Rectal smooth muscle tissue (tissue), 1 donor: ENCODE measurements at regions not wholly inside any gene's neighbourhood (a gene's known extent, or its start where the extent isn't known, plus 50 kb on each side); places are given as distances from the start of the nearest gene placed in this dataset.
"Not testable (repeated sequence)": the region's sequence is repeated elsewhere in the genome, so short reads cannot be mapped to it uniquely, and the experiment has no call there.

ENCODE experiments used
- H3K27ac ChIP-seq: one replicate; pipeline ENCODE4 v1.7.0; 2013; ENCODE audit warnings: low read depth, low read length, inconsistent platforms
- H3K27me3 ChIP-seq: one replicate; pipeline ENCODE4 v1.7.0; 2013; ENCODE audit warnings: low read length; ENCODE audit not compliant: control insufficient read depth, insufficient read depth
- H3K36me3 ChIP-seq: one replicate; pipeline ENCODE4 v1.7.0; 2013; ENCODE audit warnings: low read length; ENCODE audit not compliant: control insufficient read depth, insufficient read depth
- H3K4me1 ChIP-seq: one replicate; pipeline ENCODE4 v1.7.0; 2013; ENCODE audit warnings: low read length; ENCODE audit not compliant: control insufficient read depth, insufficient read depth
- H3K4me3 ChIP-seq: one replicate; pipeline ENCODE4 v1.7.0; 2013; ENCODE audit warnings: low read length
- H3K9ac ChIP-seq: one replicate; pipeline ENCODE4 v1.7.0; 2013; ENCODE audit warnings: low read length

GRCh38 chr13:94837056-94837455, 124.7 kb upstream of the SOX21 start:
- H3K27me3 ChIP-seq, H3K4me3 ChIP-seq, H3K27ac ChIP-seq, H3K4me1 ChIP-seq, H3K36me3 ChIP-seq, H3K9ac ChIP-seq: not testable (repeated sequence)

GRCh38 chr13:94829837-94830365, 117.6 kb upstream of the SOX21 start:
- no peak overlapping the region for H3K4me3 ChIP-seq
- H3K27ac ChIP-seq: no peak overlapping the region
- no peak overlapping the region for H3K9ac ChIP-seq
- H3K4me1 ChIP-seq: no peaks in the 10 kb centered on the region
- no peaks in the 10 kb centered on the region for H3K36me3 ChIP-seq
- H3K27me3 ChIP-seq: no peaks in the 10 kb centered on the region

- Histone ChIP-seq H3K4me3 (no peak overlapping the region), H3K4me1 (no peaks in the 10 kb centered on the region), H3K36me3 (no peaks in the 10 kb centered on the region), H3K27me3 (no peaks in the 10 kb centered on the region), H3K9ac (no peak overlapping the region), H3K27ac (no peak overlapping the region)
Measured at GRCh38 chr13:94829185-94829836, 117.0 kb upstream of the SOX21 start.

- no peak overlapping the region for H3K4me3 ChIP-seq
- no peak overlapping the region for H3K27ac ChIP-seq
- no peak overlapping the region for H3K9ac ChIP-seq
- H3K4me1 ChIP-seq: no peaks in the 10 kb centered on the region
- H3K36me3 ChIP-seq: no peaks in the 10 kb centered on the region
- no peaks in the 10 kb centered on the region for H3K27me3 ChIP-seq
Measured at GRCh38 chr13:94827566-94827965, 115.2 kb upstream of the SOX21 start.

GRCh38 chr13:94825507-94825906, 113.2 kb upstream of the SOX21 start:
- H3K27me3 ChIP-seq: no peaks in the 10 kb centered on the region
- no peaks in the 10 kb centered on the region for H3K4me1 ChIP-seq
- no peaks in the 10 kb centered on the region for H3K36me3 ChIP-seq
- no peak overlapping the region for H3K27ac ChIP-seq
- H3K9ac ChIP-seq: no peak overlapping the region
- H3K4me3 ChIP-seq: no peak overlapping the region

GRCh38 chr13:94824601-94825000, 112.3 kb upstream of the SOX21 start:
- H3K27me3 ChIP-seq: no peaks in the 10 kb centered on the region
- no peak overlapping the region for H3K4me3 ChIP-seq
- H3K4me1 ChIP-seq: no peaks in the 10 kb centered on the region
- H3K9ac ChIP-seq: no peak overlapping the region
- H3K36me3 ChIP-seq: no peaks in the 10 kb centered on the region
- no peak overlapping the region for H3K27ac ChIP-seq

GRCh38 chr13:94822356-94822755, 110.0 kb upstream of the SOX21 start:
- H3K4me3 ChIP-seq: no peak overlapping the region
- no peak overlapping the region for H3K9ac ChIP-seq

GRCh38 chr13:94816256-94816655, 103.9 kb upstream of the SOX21 start:
- Histone ChIP-seq H3K27me3 (no peaks in the 10 kb centered on the region), H3K4me1 (no peaks in the 10 kb centered on the region), H3K9ac (no peak overlapping the region), H3K36me3 (no peaks in the 10 kb centered on the region), H3K27ac (no peak overlapping the region), H3K4me3 (no peak overlapping the region)

More at GRCh38 chr13:94822356-94822755, 110.0 kb upstream of the SOX21 start:
- Histone ChIP-seq H3K27me3 (no peaks in the 10 kb centered on the region), H3K4me1 (no peaks in the 10 kb centered on the region), H3K27ac (no peak overlapping the region), H3K36me3 (no peaks in the 10 kb centered on the region)

GRCh38 chr13:94813920-94814475, 101.7 kb upstream of the SOX21 start:
- Histone ChIP-seq H3K27ac (no peak overlapping the region), H3K27me3 (no peaks in the 10 kb centered on the region), H3K9ac (no peak overlapping the region), H3K4me1 (no peaks in the 10 kb centered on the region), H3K36me3 (no peaks in the 10 kb centered on the region), H3K4me3 (no peak overlapping the region)

GRCh38 chr13:94811753-94812152, 99.4 kb upstream of the SOX21 start:
- Histone ChIP-seq H3K36me3 (no peaks in the 10 kb centered on the region), H3K4me1 (no peaks in the 10 kb centered on the region), H3K4me3 (no peak overlapping the region)

GRCh38 chr13:94800423-94800822, 88.1 kb upstream of the SOX21 start:
- no peaks in the 10 kb centered on the region for H3K36me3 ChIP-seq
- H3K4me3 ChIP-seq: no peak overlapping the region

More at GRCh38 chr13:94811753-94812152, 99.4 kb upstream of the SOX21 start:
- no peak overlapping the region for H3K9ac ChIP-seq
- no peak overlapping the region for H3K27ac ChIP-seq
- no peaks in the 10 kb centered on the region for H3K27me3 ChIP-seq

GRCh38 chr13:94799299-94799698, 87.0 kb upstream of the SOX21 start:
- Histone ChIP-seq H3K27me3 (no peaks in the 10 kb centered on the region), H3K9ac (no peak overlapping the region), H3K36me3 (no peaks in the 10 kb centered on the region), H3K4me3 (no peak overlapping the region), H3K4me1 (no peaks in the 10 kb centered on the region), H3K27ac (no peak overlapping the region)

More at GRCh38 chr13:94800423-94800822, 88.1 kb upstream of the SOX21 start:
- no peak overlapping the region for H3K27ac ChIP-seq
- H3K9ac ChIP-seq: no peak overlapping the region
- no peaks in the 10 kb centered on the region for H3K27me3 ChIP-seq
- H3K4me1 ChIP-seq: no peaks in the 10 kb centered on the region

- Histone ChIP-seq H3K4me1 (no peaks in the 10 kb centered on the region), H3K36me3 (no peaks in the 10 kb centered on the region), H3K27me3 (no peaks in the 10 kb centered on the region), H3K27ac (no peak overlapping the region), H3K9ac (no peak overlapping the region), H3K4me3 (no peak overlapping the region)
Measured at GRCh38 chr13:94798738-94799137, 86.4 kb upstream of the SOX21 start.
